HG03095 (cell line): ENCODE measurements at regions not wholly inside any gene's neighbourhood (a gene's known extent, or its start where the extent isn't known, plus 50 kb on each side); places are given as distances from the start of the nearest gene placed in this dataset.
"Not testable (repeated sequence)": the region's sequence is repeated elsewhere in the genome, so short reads cannot be mapped to it uniquely, and the experiment has no call there.

Experiments used
- ATAC-seq: cut with Tn5 transposase; IDR thresholded peaks from one replicate; pipeline ENCODE4 v1.9.1; 2021; ENCODE audit warnings: moderate library complexity; ENCODE audit not compliant: unreplicated experiment

DNA sequence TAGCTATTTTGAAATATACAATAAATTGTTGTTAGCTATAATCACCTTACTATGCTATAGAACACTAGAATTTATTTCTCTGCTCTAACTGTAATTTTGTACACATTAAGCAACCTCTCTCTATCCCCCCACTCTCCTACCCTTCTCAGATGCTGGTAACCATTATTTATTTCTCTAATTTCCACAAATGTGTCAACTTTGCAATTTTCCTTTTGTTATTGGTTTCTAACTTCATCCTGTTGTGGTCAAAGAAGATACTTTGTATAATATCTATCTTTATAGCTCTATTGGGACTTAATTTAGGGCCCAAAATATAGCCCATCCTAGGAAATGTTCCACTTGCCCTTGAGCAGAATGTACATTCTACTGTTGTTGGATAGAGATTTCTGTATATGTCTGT is 229.3 kb downstream of the SATB1 start:
- no peak for ATAC-seq

- ATAC-seq = no peak
These were observed 230.7 kb downstream of the SATB1 start for GRCh38 chr3:18194431-18194830.

- no peak for ATAC-seq
These were observed 234.5 kb downstream of the SATB1 start for GRCh38 chr3:18190646-18191045.

- ATAC-seq = no peak
These were observed 235.7 kb downstream of the SATB1 start for GRCh38 chr3:18189282-18190050.

GRCh38 chr3:18188491-18188890 is 236.6 kb downstream of the SATB1 start:
- ATAC-seq = no peak

DNA sequence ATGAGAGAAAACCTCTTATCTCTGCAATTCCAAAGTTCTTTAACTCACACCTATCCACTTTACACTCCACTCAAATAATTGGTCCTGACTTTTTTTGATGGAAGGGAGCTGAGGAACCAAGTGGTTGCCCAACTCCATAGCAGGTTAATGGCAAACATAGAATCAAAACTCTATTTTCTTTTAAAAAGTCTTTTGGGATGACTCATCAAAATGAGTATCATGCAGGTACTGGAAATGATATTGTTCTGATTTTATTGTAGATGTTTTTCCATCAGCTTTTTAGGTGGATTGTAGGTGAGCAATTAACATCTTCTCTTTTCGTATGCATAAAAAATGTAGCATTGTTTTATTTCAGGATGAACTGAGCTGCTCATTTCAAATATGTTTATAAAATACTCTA is 239.5 kb downstream of the SATB1 start:
- ATAC-seq = no peak

GRCh38 chr3:18182923-18183322 is 242.2 kb downstream of the SATB1 start:
- not testable (repeated sequence) for ATAC-seq

DNA sequence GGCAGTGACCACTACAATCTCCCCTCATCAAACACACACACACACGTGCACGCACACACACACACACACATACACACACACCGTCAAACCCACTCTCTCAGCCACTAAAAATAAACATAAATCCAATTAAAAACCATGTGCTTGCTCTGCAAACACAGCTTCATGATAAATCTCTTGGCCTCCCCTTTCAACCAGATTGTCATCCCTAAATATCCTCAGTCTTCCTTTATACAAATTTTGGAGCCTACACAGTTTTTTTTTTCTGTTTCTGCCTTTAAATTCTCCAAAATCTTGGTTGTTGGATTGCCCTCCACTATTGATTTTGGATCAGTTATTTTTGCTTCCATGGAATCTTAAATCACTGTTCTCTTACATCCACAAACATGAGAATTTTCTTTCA is 245.6 kb downstream of the SATB1 start:
- ATAC-seq = no peak

DNA sequence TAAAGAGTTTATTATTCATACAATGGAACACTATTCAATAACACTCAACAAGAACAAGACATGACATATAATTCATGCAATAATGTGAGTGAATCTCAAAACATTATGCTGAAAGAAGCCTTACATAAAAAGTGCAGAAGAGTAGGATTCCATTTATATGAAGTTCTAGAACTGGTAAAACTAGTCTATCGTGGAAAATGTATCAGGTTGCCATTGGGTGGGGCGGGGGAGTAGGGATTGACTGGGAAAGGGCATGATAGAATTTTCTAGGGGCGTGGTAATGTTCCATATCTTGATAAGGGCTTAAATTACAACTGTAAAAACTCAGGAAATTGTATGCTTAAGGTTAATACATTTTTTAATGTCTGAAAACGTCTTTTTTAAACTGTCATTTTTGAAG is 247.9 kb downstream of the SATB1 start:
- ATAC-seq = no peak

- ATAC-seq = not testable (repeated sequence)
These were observed 251.2 kb downstream of the SATB1 start for GRCh38 chr3:18173891-18174290.

DNA sequence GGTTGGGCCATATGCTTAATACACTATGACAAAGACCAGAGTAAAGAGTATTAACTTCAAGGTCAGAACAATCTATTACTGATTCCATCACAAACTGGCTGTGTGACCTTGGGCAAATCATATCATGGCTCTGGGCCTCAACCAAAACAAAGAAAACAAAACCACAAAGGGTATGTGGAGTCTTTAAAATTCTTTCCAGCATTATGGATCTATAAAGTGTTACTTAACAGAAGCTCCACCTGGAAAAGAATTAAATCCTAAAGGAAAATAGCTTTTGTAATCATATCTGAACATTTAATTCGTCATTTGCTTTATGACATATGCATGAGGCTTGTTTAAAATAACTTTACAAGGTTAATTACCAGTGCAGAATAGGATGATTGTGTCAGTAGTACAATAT is 265.5 kb downstream of the SATB1 start:
- no peak for ATAC-seq

- no peak for ATAC-seq
These were observed 271.5 kb downstream of the SATB1 start for GRCh38 chr3:18153571-18154173.

DNA sequence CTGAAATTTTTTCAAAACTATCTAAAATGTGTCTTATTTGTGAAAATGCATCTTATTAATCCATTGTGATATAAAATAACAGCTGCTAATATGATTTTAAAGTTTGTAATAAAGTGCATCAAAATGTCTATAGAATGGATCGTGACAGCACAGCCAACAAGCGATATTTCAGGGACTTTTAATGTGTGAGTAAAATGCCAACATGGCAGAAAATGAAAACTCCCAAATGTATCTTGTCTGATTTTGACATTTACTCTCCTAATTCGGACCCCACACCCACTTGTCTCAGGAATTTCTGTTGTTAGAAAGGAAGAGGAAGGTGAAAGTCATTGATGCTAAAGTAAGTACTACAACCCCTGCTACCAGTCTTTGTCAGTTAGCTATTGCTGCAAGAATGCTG is 273.9 kb downstream of the SATB1 start:
- no peak for ATAC-seq

DNA sequence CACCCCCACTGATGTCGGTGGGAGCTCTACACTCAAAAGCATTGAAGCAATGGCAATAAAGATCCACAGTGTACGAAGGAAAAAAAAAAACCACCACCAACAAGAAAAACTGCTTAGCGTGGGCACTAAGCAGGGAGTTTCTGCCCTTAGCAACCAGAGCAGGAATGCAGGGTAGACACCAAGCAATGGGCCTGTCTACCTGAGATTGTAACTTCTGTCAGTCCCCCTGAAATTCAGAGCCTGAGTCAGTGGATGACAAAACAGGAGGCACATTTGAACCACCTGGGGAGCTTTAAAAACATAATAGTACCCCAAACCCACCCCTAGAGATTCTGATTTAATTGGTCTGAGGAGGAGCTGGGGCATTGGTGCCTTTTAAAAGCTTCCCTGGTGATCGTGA is 275.2 kb downstream of the SATB1 start:
- ATAC-seq = no peak

GRCh38 chr3:18149386-18149785 is 275.8 kb downstream of the SATB1 start:
- no peak for ATAC-seq

- ATAC-seq = no peak
These were observed 280.6 kb downstream of the SATB1 start for GRCh38 chr3:18144571-18144970.

- ATAC-seq = no peak
These were observed 281.8 kb downstream of the SATB1 start for GRCh38 chr3:18143258-18143780.

GRCh38 chr3:18137958-18138357 is 287.2 kb downstream of the SATB1 start:
- ATAC-seq = no peak

GRCh38 chr3:18135060-18135814 is 289.9 kb downstream of the SATB1 start:
- ATAC-seq = no peak

GRCh38 chr3:18134386-18135059 is 290.6 kb downstream of the SATB1 start:
- no peak for ATAC-seq

GRCh38 chr3:18132991-18133390 is 292.1 kb downstream of the SATB1 start:
- ATAC-seq = no peak
